Superior temporal gyrus (tissue), 1 donor: ENCODE measurements at regions not wholly inside any gene's neighbourhood (a gene's known extent, or its start where the extent isn't known, plus 50 kb on each side); places are given as distances from the start of the nearest gene placed in this dataset.
"Not testable (repeated sequence)": the region's sequence is repeated elsewhere in the genome, so short reads cannot be mapped to it uniquely, and the experiment has no call there.

Experiments used
- DNase-seq: peaks from one replicate; pipeline ENCODE4 v3.0.0-alpha.2; 2016; ENCODE audit errors: extremely low spot score

- DNase-seq: no peak
Observed at GRCh38 chr18:76307293-76307690, 187.8 kb downstream of the ZNF516 start.

GRCh38 chr18:76306685-76307292 is 188.3 kb downstream of the ZNF516 start:
- DNase-seq: no peak

GRCh38 chr18:76285866-76286265 is 209.2 kb downstream of the ZNF516 start:
- no peak for DNase-seq

GRCh38 chr18:76281565-76281964 is 213.5 kb downstream of the ZNF516 start:
- DNase-seq: no peak

GRCh38 chr18:76277801-76278200 is 217.2 kb downstream of the ZNF516 start:
- DNase-seq: no peak

GRCh38 chr18:76275727-76276313 is 219.2 kb downstream of the ZNF516 start:
- DNase-seq: no peak

- DNase-seq: peak; percentile 68
Observed at GRCh38 chr18:76274468-76275289, 220.4 kb downstream of the ZNF516 start.

GRCh38 chr18:76273956-76274355 is 221.1 kb downstream of the ZNF516 start:
- DNase-seq: no peak

- no peak for DNase-seq
Observed at GRCh38 chr18:76273036-76273545, 222.0 kb downstream of the ZNF516 start.

- DNase-seq: not testable (repeated sequence)
Observed at GRCh38 chr18:76267423-76267822, 227.6 kb downstream of the ZNF516 start.

- no peak for DNase-seq
Observed at GRCh38 chr18:76266236-76266991, 228.6 kb downstream of the ZNF516 start.

GRCh38 chr18:76265497-76266235 is 229.4 kb downstream of the ZNF516 start:
- DNase-seq: no peak

GRCh38 chr18:76264876-76265250 is 230.2 kb downstream of the ZNF516 start:
- no peak for DNase-seq

- no peak for DNase-seq
Observed at GRCh38 chr18:76264198-76264875, 230.7 kb downstream of the ZNF516 start.

GRCh38 chr18:76263046-76264005 is 231.7 kb downstream of the ZNF516 start:
- DNase-seq: no peak

- peak; percentile 47 for DNase-seq
Observed at GRCh38 chr18:76260941-76261472, 234.0 kb downstream of the ZNF516 start.

GRCh38 chr18:76259711-76260110 is 235.3 kb downstream of the ZNF516 start:
- DNase-seq: no peak

GRCh38 chr18:76259096-76259495 is 235.9 kb downstream of the ZNF516 start:
- DNase-seq: no peak

- no peak for DNase-seq
Observed at GRCh38 chr18:76258209-76258608, 236.8 kb downstream of the ZNF516 start.
